ENCODE measurements at regions not wholly inside any gene's neighbourhood (a gene's known extent, or its start where the extent isn't known, plus 50 kb on each side); places are given as distances from the start of the nearest gene placed in this dataset.

GRCh38 chr4:106585915-106586349 is 217.4 kb upstream of the GIMD1 start:
- DNase-seq: no peak
- no peak for ATAC-seq (ENCODE audit: low FRiP score in 2 of 2)
- H3K4me3 ChIP-seq: no peak overlapping the region
- WGBS, 2 donors: 22 to 35% methylated on average over 1 of the region's 1 CpG
- no peak overlapping the region for H3K27ac ChIP-seq
- H3K36me3 ChIP-seq: no peaks in the 10 kb centered on the region
- H3K4me1 ChIP-seq: no peaks in the 10 kb centered on the region
- TF ChIP-seq POLR2A (IDR thresholded peaks at IDR 0.05) (no peak), CTCF (IDR thresholded peaks at IDR 0.05) (no peak), POLR2AphosphoS5 (IDR thresholded peaks at IDR 0.05) (no peak), EP300 (IDR thresholded peaks at IDR 0.05) (no peak)
- no peaks in the 10 kb centered on the region for H3K9me3 ChIP-seq
- no peaks in the 10 kb centered on the region for H3K27me3 ChIP-seq

GRCh38 chr4:106584337-106584989 is 215.9 kb upstream of the GIMD1 start:
- no peak overlapping the region for H3K4me3 ChIP-seq
- H3K36me3 ChIP-seq: no peaks in the 10 kb centered on the region
- DNase-seq (no peak), ATAC-seq (ENCODE audit: low FRiP score in 2 of 2) (no peak)
- H3K27me3 ChIP-seq: no peaks in the 10 kb centered on the region
- TF ChIP-seq POLR2AphosphoS5 (IDR thresholded peaks at IDR 0.05): no peak
- TF ChIP-seq EP300 (IDR thresholded peaks at IDR 0.05): no peak
- no peak for TF ChIP-seq CTCF (IDR thresholded peaks at IDR 0.05)
- no peak for TF ChIP-seq POLR2A (IDR thresholded peaks at IDR 0.05)
- no peaks in the 10 kb centered on the region for H3K4me1 ChIP-seq
- no peak overlapping the region for H3K27ac ChIP-seq
- no peaks in the 10 kb centered on the region for H3K9me3 ChIP-seq

- H3K27me3 ChIP-seq: no peaks in the 10 kb centered on the region
- no peak overlapping the region for H3K27ac ChIP-seq
- ATAC-seq (ENCODE audit: low FRiP score in 2 of 2): peak in 1 of 2 donors; percentile 90
- WGBS, 2 donors: 71 to 73% methylated on average over 2 of the region's 2 CpGs
- H3K36me3 ChIP-seq: no peaks in the 10 kb centered on the region
- no peaks in the 10 kb centered on the region for H3K4me1 ChIP-seq
- no peaks in the 10 kb centered on the region for H3K9me3 ChIP-seq
- no peak for TF ChIP-seq POLR2AphosphoS5 (IDR thresholded peaks at IDR 0.05)
- no peak for TF ChIP-seq CTCF (IDR thresholded peaks at IDR 0.05)
- TF ChIP-seq POLR2A (IDR thresholded peaks at IDR 0.05): no peak
- TF ChIP-seq EP300 (IDR thresholded peaks at IDR 0.05): no peak
- no peak for DNase-seq
- no peak overlapping the region for H3K4me3 ChIP-seq
Observed at GRCh38 chr4:106583567-106583966, 215.0 kb upstream of the GIMD1 start.

- no peak overlapping the region for H3K4me3 ChIP-seq
- no peak for TF ChIP-seq EP300 (IDR thresholded peaks at IDR 0.05)
- TF ChIP-seq CTCF (IDR thresholded peaks at IDR 0.05): no peak
- no peak for TF ChIP-seq POLR2A (IDR thresholded peaks at IDR 0.05)
- no peak for TF ChIP-seq POLR2AphosphoS5 (IDR thresholded peaks at IDR 0.05)
- no peaks in the 10 kb centered on the region for H3K4me1 ChIP-seq
- ATAC-seq (ENCODE audit: low FRiP score in 2 of 2): no peak
- DNase-seq: no peak
- WGBS, 2 donors: 73 to 80% methylated on average over 2 of the region's 2 CpGs
- no peak overlapping the region for H3K27ac ChIP-seq
- no peaks in the 10 kb centered on the region for H3K36me3 ChIP-seq
- no peaks in the 10 kb centered on the region for H3K27me3 ChIP-seq
- no peaks in the 10 kb centered on the region for H3K9me3 ChIP-seq
Observed at GRCh38 chr4:106583108-106583507, 214.5 kb upstream of the GIMD1 start.

GRCh38 chr4:106582103-106582502 is 213.5 kb upstream of the GIMD1 start:
- H3K4me1 ChIP-seq: no peaks in the 10 kb centered on the region
- H3K9me3 ChIP-seq: no peaks in the 10 kb centered on the region
- no peak overlapping the region for H3K27ac ChIP-seq
- ATAC-seq (ENCODE audit: low FRiP score in 2 of 2) (no peak), DNase-seq (no peak)
- H3K4me3 ChIP-seq: no peak overlapping the region
- no peaks in the 10 kb centered on the region for H3K27me3 ChIP-seq
- no peak for TF ChIP-seq EP300 (IDR thresholded peaks at IDR 0.05)
- TF ChIP-seq CTCF (IDR thresholded peaks at IDR 0.05): no peak
- H3K36me3 ChIP-seq: no peaks in the 10 kb centered on the region

Data from upper lobe of left lung (tissue), 6 donors.